OCI-LY1 (cell line): ENCODE measurements at regions not wholly inside any gene's neighbourhood (a gene's known extent, or its start where the extent isn't known, plus 50 kb on each side); places are given as distances from the start of the nearest gene placed in this dataset.

Experiments
- CTCF ChIP-seq: fragments of 200-600 bp; sonication (generic), shearing (Covaris generic); IDR thresholded peaks from 2 replicates; pipeline ENCODE4 v1.5.1; 2017; ENCODE audit warnings: mild to moderate bottlenecking, antibody characterized with exemption, low read length, moderate library complexity, mixed read lengths
- EZH2 ChIP-seq: fragments of 200-600 bp; sonication (generic), shearing (Covaris generic); IDR thresholded peaks from 2 replicates; pipeline ENCODE4 v1.8.0; 2017; ENCODE audit warnings: borderline replicate concordance, mixed run types, mild to moderate bottlenecking, antibody characterized with exemption, low read length, moderate library complexity, mixed read lengths

- no peak for TF ChIP-seq CTCF
- no peak for TF ChIP-seq EZH2
These were observed 198.4 kb downstream of the PHETA1 start for GRCh38 chr12:111170543-111170942.
